GM21825 (cell line): ENCODE measurements at regions not wholly inside any gene's neighbourhood (a gene's known extent, or its start where the extent isn't known, plus 50 kb on each side); places are given as distances from the start of the nearest gene placed in this dataset.
"Not testable (repeated sequence)": the region's sequence is repeated elsewhere in the genome, so short reads cannot be mapped to it uniquely, and the experiment has no call there.

Experiments
- ATAC-seq: cut with Tn5 transposase; IDR thresholded peaks from one replicate; pipeline ENCODE4 v1.9.1; 2021; ENCODE audit warnings: mild to moderate bottlenecking, moderate library complexity; ENCODE audit not compliant: unreplicated experiment

GRCh38 chr4:38411981-38412536 is 251.9 kb upstream of the KLF3 start:
- no peak for ATAC-seq

GRCh38 chr4:38413524-38414341 is 250.3 kb upstream of the KLF3 start:
- ATAC-seq = no peak

GRCh38 chr4:38414410-38414809 is 249.6 kb upstream of the KLF3 start:
- no peak for ATAC-seq

GRCh38 chr4:38415682-38416081 is 248.3 kb upstream of the KLF3 start:
- ATAC-seq = no peak

GRCh38 chr4:38416450-38417014 is 247.5 kb upstream of the KLF3 start:
- no peak for ATAC-seq

- not testable (repeated sequence) for ATAC-seq
Observed at GRCh38 chr4:38420254-38420653, 243.7 kb upstream of the KLF3 start.

- no peak for ATAC-seq
Observed at GRCh38 chr4:38422850-38423249, 241.1 kb upstream of the KLF3 start.

- ATAC-seq = no peak
Observed at GRCh38 chr4:38424151-38424871, 239.7 kb upstream of the KLF3 start.

GRCh38 chr4:38426532-38426931 is 237.5 kb upstream of the KLF3 start:
- ATAC-seq = no peak

- ATAC-seq = no peak
Observed at GRCh38 chr4:38430841-38431240, 233.2 kb upstream of the KLF3 start.

GRCh38 chr4:38442073-38442788 is 221.8 kb upstream of the KLF3 start:
- ATAC-seq = no peak

- ATAC-seq = no peak
Observed at GRCh38 chr4:38449506-38450174, 214.4 kb upstream of the KLF3 start.

- ATAC-seq = no peak
Observed at GRCh38 chr4:38452009-38452408, 212.0 kb upstream of the KLF3 start.

- ATAC-seq = no peak
Observed at GRCh38 chr4:38452542-38452941, 211.5 kb upstream of the KLF3 start.

- no peak for ATAC-seq
Observed at GRCh38 chr4:38453253-38453881, 210.6 kb upstream of the KLF3 start.

GRCh38 chr4:38454284-38454683 is 209.7 kb upstream of the KLF3 start:
- ATAC-seq = no peak

- peak; percentile 63 for ATAC-seq
Observed at GRCh38 chr4:38455092-38455862, 208.7 kb upstream of the KLF3 start.

GRCh38 chr4:38456096-38456495 is 207.9 kb upstream of the KLF3 start:
- no peak for ATAC-seq

- ATAC-seq = no peak
Observed at GRCh38 chr4:38461342-38461741, 202.7 kb upstream of the KLF3 start.
